K562 (cell line): ENCODE measurements at regions not wholly inside any gene's neighbourhood (a gene's known extent, or its start where the extent isn't known, plus 50 kb on each side); places are given as distances from the start of the nearest gene placed in this dataset.

ENCODE experiments used
- ARID1B ChIP-seq: fragments of 450-650 bp; IDR thresholded peaks from 2 replicates; pipeline ENCODE4 v1.6.1; 2016; ENCODE audit warnings: antibody characterized with exemption, mild to moderate bottlenecking, inconsistent platforms
- ATF7 ChIP-seq: fragments of 450-650 bp; IDR thresholded peaks from 2 replicates; pipeline ENCODE4 v1.7.1; 2014; ENCODE audit warnings: mild to moderate bottlenecking, moderate library complexity
- BDP1 ChIP-seq: IDR thresholded peaks from 3 replicates; pipeline ENCODE4 v1.6.1; 2011; ENCODE audit not compliant: insufficient read length, insufficient read depth
- CCNT2 ChIP-seq: IDR thresholded peaks from 2 replicates; pipeline ENCODE4 v1.6.1; 2011; ENCODE audit warnings: borderline replicate concordance, low read depth, mild to moderate bottlenecking, moderate library complexity, mixed read lengths, low read length; ENCODE audit not compliant: insufficient read length; ENCODE audit errors: extremely low read depth
- CHD7 ChIP-seq: fragments of 200-600 bp; sonication (generic); IDR thresholded peaks from one replicate; pipeline ENCODE4 v1.6.1; 2012; ENCODE audit warnings: mild to moderate bottlenecking, low read depth, low read length, inconsistent platforms
- LARP7 ChIP-seq: fragments of 450-650 bp; IDR thresholded peaks from 2 replicates; pipeline ENCODE4 v1.6.1; 2016
- NCOA2 ChIP-seq, 2 experiments: fragments of 450-650 bp; IDR thresholded peaks; 2 replicates each; pipeline ENCODE4 v1.6.1; 2018; ENCODE audit warnings: mild to moderate bottlenecking in 2 of 2, moderate library complexity in 1 of 2; ENCODE audit not compliant: partially characterized antibody in 2 of 2
- NEUROD1 ChIP-seq: fragments of 150-350 bp; IDR thresholded peaks from 2 replicates; pipeline ENCODE4 v1.6.1; 2014; ENCODE audit warnings: borderline replicate concordance, low read length, low read depth; ENCODE audit not compliant: partially characterized antibody
- NKRF ChIP-seq: fragments of 450-650 bp; IDR thresholded peaks from 2 replicates; pipeline ENCODE4 v1.6.1; 2016; ENCODE audit warnings: borderline replicate concordance
- POLR2A ChIP-seq: fragments of 450-650 bp; conservative IDR thresholded peaks from 2 replicates; pipeline ENCODE4 v1.6.1; 2016
- PTTG1 ChIP-seq: fragments of 450-650 bp; IDR thresholded peaks from 2 replicates; pipeline ENCODE4 v1.6.1; 2016; ENCODE audit warnings: low read depth, mild to moderate bottlenecking, missing genetic modification characterization, missing compliant biosample characterization
- RBM34 ChIP-seq: fragments of 200-400 bp; formaldehyde crosslinking; IDR thresholded peaks from 2 replicates; pipeline ENCODE4 v1.6.1; 2018; ENCODE audit warnings: low read length, borderline replicate concordance; ENCODE audit not compliant: insufficient read depth
- SAP30 ChIP-seq: fragments of 200-600 bp; sonication (generic); IDR thresholded peaks from 2 replicates; pipeline ENCODE4 v1.6.1; 2012; ENCODE audit warnings: borderline replicate concordance, low read depth, mild to moderate bottlenecking, moderate library complexity, low read length, control low read depth, inconsistent platforms; ENCODE audit not compliant: insufficient read depth, poor library complexity, severe bottlenecking
- SRSF3 ChIP-seq: fragments of 200-400 bp; formaldehyde crosslinking; IDR thresholded peaks from 2 replicates; pipeline ENCODE4 v1.6.1; 2016; ENCODE audit warnings: mild to moderate bottlenecking, low read length, moderate library complexity; ENCODE audit not compliant: insufficient read depth
- ZZZ3 ChIP-seq: fragments of 450-650 bp; IDR thresholded peaks from 2 replicates; pipeline ENCODE4 v1.6.1; 2016; ENCODE audit warnings: antibody characterized with exemption, mild to moderate bottlenecking, moderate library complexity
- TF ChIP-seq, protein P1 (sequence below): fragments of 250-450 bp; sonication (Bioruptor Pico); IDR thresholded peaks from 2 replicates; pipeline ENCODE4 v1.9.0; 2021; ENCODE audit warnings: mild to moderate bottlenecking

GRCh38 chr1:161440312-161440894, 64.9 kb upstream of the FCGR2A start (continued):
- TF ChIP-seq CHD7 (no peak), NCOA2 (IDR thresholded peaks at IDR 0.05; ENCODE audit: partially characterized antibody in 2 of 2) (no peak), PTTG1 (tag) (no peak), LARP7 (no peak), ATF7 (peak; percentile 46), SAP30 (no peak), BDP1 (no peak), NEUROD1 (no peak), RBM34 (no peak), NKRF (no peak), ARID1B (no peak), POLR2A (peak; percentile 51; the same call in 1 of the 2 replicates), SRSF3 (no peak), ZZZ3 (no peak), CCNT2 (peak; percentile 27)
- TF ChIP-seq, protein P1, sequence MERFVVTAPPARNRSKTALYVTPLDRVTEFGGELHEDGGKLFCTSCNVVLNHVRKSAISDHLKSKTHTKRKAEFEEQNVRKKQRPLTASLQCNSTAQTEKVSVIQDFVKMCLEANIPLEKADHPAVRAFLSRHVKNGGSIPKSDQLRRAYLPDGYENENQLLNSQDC (CRISPR knock-in tag): no peak
